Adipocyte (in vitro differentiated cells): ENCODE measurements at regions not wholly inside any gene's neighbourhood (a gene's known extent, or its start where the extent isn't known, plus 50 kb on each side); places are given as distances from the start of the nearest gene placed in this dataset.

Experiments used
- DNase-seq: peaks from one replicate; pipeline ENCODE4 v3.0.0-alpha.2; 2015; ENCODE audit warnings: low read depth
- H3K27me3 ChIP-seq: replicated peaks from 2 replicates; pipeline ENCODE4 v1.7.0; 2013; ENCODE audit warnings: mild to moderate bottlenecking, low read length, moderate library complexity; ENCODE audit not compliant: control insufficient read depth, insufficient read depth
- H3K36me3 ChIP-seq: 2 replicates; pipeline ENCODE4 v1.7.0; 2013; ENCODE audit warnings: low read length, mild to moderate bottlenecking, moderate library complexity; ENCODE audit not compliant: control insufficient read depth, insufficient read depth, severe bottlenecking
- H3K4me1 ChIP-seq: 2 replicates; pipeline ENCODE4 v1.7.0; 2013; ENCODE audit warnings: mild to moderate bottlenecking, low read length, moderate library complexity; ENCODE audit not compliant: control insufficient read depth, insufficient read depth
- H3K4me3 ChIP-seq: 2 replicates; pipeline ENCODE4 v1.7.0; 2013; ENCODE audit warnings: mild to moderate bottlenecking, low read length, moderate library complexity
- H3K9ac ChIP-seq: 2 replicates; pipeline ENCODE4 v1.7.0; 2013; ENCODE audit warnings: mild to moderate bottlenecking, low read length, moderate library complexity
- H3K9me3 ChIP-seq: 2 replicates; pipeline ENCODE4 v1.7.0; 2013; ENCODE audit warnings: mild to moderate bottlenecking, low read length, moderate library complexity; ENCODE audit not compliant: control insufficient read depth

GRCh38 chr12:24073170-24073810 is 123.8 kb upstream of the SOX5 start:
- H3K9me3 ChIP-seq: no peaks in the 10 kb centered on the region
- H3K27me3 ChIP-seq: no peaks in the 10 kb centered on the region
- no peaks in the 10 kb centered on the region for H3K36me3 ChIP-seq
- H3K9ac ChIP-seq: no peak overlapping the region
- no peak for DNase-seq
- no peaks in the 10 kb centered on the region for H3K4me1 ChIP-seq
- no peak overlapping the region for H3K4me3 ChIP-seq

GRCh38 chr12:24072302-24072701 is 122.8 kb upstream of the SOX5 start:
- Histone ChIP-seq H3K36me3 (no peaks in the 10 kb centered on the region), H3K4me3 (no peak overlapping the region), H3K9me3 (no peaks in the 10 kb centered on the region), H3K4me1 (peaks cover 3% of the 10 kb centered on the region), H3K27me3 (no peaks in the 10 kb centered on the region), H3K9ac (no peak overlapping the region)
- no peak for DNase-seq

GRCh38 chr12:24071842-24072241 is 122.4 kb upstream of the SOX5 start:
- Histone ChIP-seq H3K9me3 (no peaks in the 10 kb centered on the region), H3K4me1 (peaks cover 7% of the 10 kb centered on the region), H3K9ac (no peak overlapping the region), H3K27me3 (no peaks in the 10 kb centered on the region), H3K4me3 (no peak overlapping the region), H3K36me3 (no peaks in the 10 kb centered on the region)
- DNase-seq: no peak

- Histone ChIP-seq H3K9me3 (no peaks in the 10 kb centered on the region), H3K27me3 (no peaks in the 10 kb centered on the region), H3K4me3 (no peak overlapping the region), H3K36me3 (no peaks in the 10 kb centered on the region), H3K4me1 (peaks cover 15% of the 10 kb centered on the region), H3K9ac (no peak overlapping the region)
- no peak for DNase-seq
These were observed 120.3 kb upstream of the SOX5 start for GRCh38 chr12:24069532-24070395.

- Histone ChIP-seq H3K4me1 (peaks cover 24% of the 10 kb centered on the region), H3K4me3 (peak overlapping the region; percentile 46)
These were observed 117.4 kb upstream of the SOX5 start for GRCh38 chr12:24066865-24067264.

GRCh38 chr12:24066097-24066496 is 116.6 kb upstream of the SOX5 start:
- H3K9ac ChIP-seq: no peak overlapping the region
- H3K4me3 ChIP-seq: no peak overlapping the region
- H3K36me3 ChIP-seq: no peaks in the 10 kb centered on the region
- DNase-seq: no peak
- no peaks in the 10 kb centered on the region for H3K27me3 ChIP-seq
- no peaks in the 10 kb centered on the region for H3K9me3 ChIP-seq
- peaks cover 24% of the 10 kb centered on the region for H3K4me1 ChIP-seq

More at GRCh38 chr12:24066865-24067264, 117.4 kb upstream of the SOX5 start:
- Histone ChIP-seq H3K36me3 (no peaks in the 10 kb centered on the region), H3K9me3 (no peaks in the 10 kb centered on the region), H3K9ac (no peak overlapping the region), H3K27me3 (no peaks in the 10 kb centered on the region)
- no peak for DNase-seq

GRCh38 chr12:24062642-24063245 is 113.3 kb upstream of the SOX5 start:
- no peak for DNase-seq
- H3K4me1 ChIP-seq: peaks cover 24% of the 10 kb centered on the region
- no peaks in the 10 kb centered on the region for H3K9me3 ChIP-seq
- no peaks in the 10 kb centered on the region for H3K36me3 ChIP-seq
- no peaks in the 10 kb centered on the region for H3K27me3 ChIP-seq
- H3K4me3 ChIP-seq: no peak overlapping the region
- H3K9ac ChIP-seq: no peak overlapping the region

- no peaks in the 10 kb centered on the region for H3K27me3 ChIP-seq
- no peak overlapping the region for H3K4me3 ChIP-seq
- no peaks in the 10 kb centered on the region for H3K36me3 ChIP-seq
- peaks cover 9% of the 10 kb centered on the region for H3K4me1 ChIP-seq
- H3K9me3 ChIP-seq: no peaks in the 10 kb centered on the region
- DNase-seq: no peak
- H3K9ac ChIP-seq: no peak overlapping the region
These were observed 110.6 kb upstream of the SOX5 start for GRCh38 chr12:24060089-24060488.

GRCh38 chr12:24057920-24058476 is 108.5 kb upstream of the SOX5 start:
- H3K36me3 ChIP-seq: no peaks in the 10 kb centered on the region
- no peak overlapping the region for H3K9ac ChIP-seq
- H3K27me3 ChIP-seq: no peaks in the 10 kb centered on the region
- H3K4me1 ChIP-seq: peaks cover 14% of the 10 kb centered on the region
- no peaks in the 10 kb centered on the region for H3K9me3 ChIP-seq
- no peak for DNase-seq
- H3K4me3 ChIP-seq: no peak overlapping the region

- H3K27me3 ChIP-seq: no peaks in the 10 kb centered on the region
- no peaks in the 10 kb centered on the region for H3K36me3 ChIP-seq
- no peak for DNase-seq
- H3K9me3 ChIP-seq: no peaks in the 10 kb centered on the region
- peaks cover 9% of the 10 kb centered on the region for H3K4me1 ChIP-seq
- H3K4me3 ChIP-seq: no peak overlapping the region
- no peak overlapping the region for H3K9ac ChIP-seq
These were observed 106.3 kb upstream of the SOX5 start for GRCh38 chr12:24055747-24056146.

- H3K4me3 ChIP-seq: no peak overlapping the region
- H3K9me3 ChIP-seq: no peaks in the 10 kb centered on the region
- H3K36me3 ChIP-seq: no peaks in the 10 kb centered on the region
- DNase-seq: no peak
- H3K27me3 ChIP-seq: no peaks in the 10 kb centered on the region
- H3K9ac ChIP-seq: no peak overlapping the region
- H3K4me1 ChIP-seq: peaks cover 9% of the 10 kb centered on the region
These were observed 104.9 kb upstream of the SOX5 start for GRCh38 chr12:24054416-24054815.
